ENCODE measurements at regions not wholly inside any gene's neighbourhood (a gene's known extent, or its start where the extent isn't known, plus 50 kb on each side); places are given as distances from the start of the nearest gene placed in this dataset.
"Not testable (repeated sequence)": the region's sequence is repeated elsewhere in the genome, so short reads cannot be mapped to it uniquely, and the experiment has no call there.

GRCh38 chr12:72168851-72169250 is 103.3 kb upstream of the TRHDE start:
- H3K4me3 ChIP-seq (ENCODE audit: low read depth, low read length) = no peak overlapping the region
- CTCF ChIA-PET = no interaction called here
- no peak for TF ChIP-seq CTCF (IDR thresholded peaks at IDR 0.05; ENCODE audit: insufficient read depth, low read length, missing control alignments)
- no peak for DNase-seq (ENCODE audit: low read depth, low spot score)
- POLR2A ChIA-PET = no interaction called here

GRCh38 chr12:72173974-72174373 is 98.2 kb upstream of the TRHDE start:
- no peak for DNase-seq (ENCODE audit: low read depth, low spot score)
- POLR2A ChIA-PET = no interaction called here
- no peak for TF ChIP-seq CTCF (IDR thresholded peaks at IDR 0.05; ENCODE audit: insufficient read depth, low read length, missing control alignments)
- no peak overlapping the region for H3K4me3 ChIP-seq (ENCODE audit: low read depth, low read length)
- CTCF ChIA-PET = no interaction called here

GRCh38 chr12:72178244-72178643 is 93.9 kb upstream of the TRHDE start:
- DNase-seq (ENCODE audit: low read depth, low spot score) = no peak
- TF ChIP-seq CTCF (IDR thresholded peaks at IDR 0.05; ENCODE audit: insufficient read depth, low read length, missing control alignments) = no peak
- H3K4me3 ChIP-seq (ENCODE audit: low read depth, low read length) = no peak overlapping the region
- ChIA-PET POLR2A (no interaction called here), CTCF (no interaction called here)

GRCh38 chr12:72178871-72179270 is 93.3 kb upstream of the TRHDE start:
- POLR2A ChIA-PET = no interaction called here
- no peak for DNase-seq (ENCODE audit: low read depth, low spot score)

GRCh38 chr12:72179841-72180240 is 92.3 kb upstream of the TRHDE start:
- ChIA-PET POLR2A (no interaction called here), CTCF (no interaction called here)
- TF ChIP-seq CTCF (IDR thresholded peaks at IDR 0.05; ENCODE audit: insufficient read depth, low read length, missing control alignments) = no peak
- no peak for DNase-seq (ENCODE audit: low read depth, low spot score)
- no peak overlapping the region for H3K4me3 ChIP-seq (ENCODE audit: low read depth, low read length)

More at GRCh38 chr12:72178871-72179270, 93.3 kb upstream of the TRHDE start:
- no peak for TF ChIP-seq CTCF (IDR thresholded peaks at IDR 0.05; ENCODE audit: insufficient read depth, low read length, missing control alignments)
- no peak overlapping the region for H3K4me3 ChIP-seq (ENCODE audit: low read depth, low read length)
- CTCF ChIA-PET = no interaction called here

GRCh38 chr12:72184971-72185533 is 87.1 kb upstream of the TRHDE start:
- POLR2A ChIA-PET; DNase-seq (ENCODE audit: low read depth, low spot score); H3K4me3 ChIP-seq (ENCODE audit: low read depth, low read length); CTCF ChIA-PET: not testable (repeated sequence)

- no peak for DNase-seq (ENCODE audit: low read depth, low spot score)
- POLR2A ChIA-PET = no interaction called here
- CTCF ChIA-PET = no interaction called here
- TF ChIP-seq CTCF (IDR thresholded peaks at IDR 0.05; ENCODE audit: insufficient read depth, low read length, missing control alignments) = no peak
- H3K4me3 ChIP-seq (ENCODE audit: low read depth, low read length) = no peak overlapping the region
Observed at GRCh38 chr12:72189266-72189665, 82.9 kb upstream of the TRHDE start.
